K562 (cell line): ENCODE measurements at regions not wholly inside any gene's neighbourhood (a gene's known extent, or its start where the extent isn't known, plus 50 kb on each side); places are given as distances from the start of the nearest gene placed in this dataset.

Experiments used
- ATF3 ChIP-seq, 2 experiments: fragments of 450-650 bp in 1 of 2; sonication (generic) in 1 of 2; formaldehyde crosslinking in 1 of 2; IDR thresholded peaks in 1 of 2; conservative IDR thresholded peaks in 1 of 2; 2 replicates each; pipeline versions ENCODE4 v1.6.1 to v1.8.1; 2016 to 2023; ENCODE audit warnings: mild to moderate bottlenecking in 2 of 2, moderate library complexity in 2 of 2, inconsistent platforms in 1 of 2, missing genetic modification reagents in 1 of 2
- CTCF ChIP-seq, 3 experiments: IDR thresholded peaks in 2 of 3; conservative IDR thresholded peaks in 1 of 3; 2 replicates each; pipeline ENCODE4 v1.5.1; 2011 to 2012; ENCODE audit warnings: low read length in 3 of 3, mild to moderate bottlenecking in 3 of 3, control low read depth in 2 of 3, improper control_type of control experiment in 1 of 3, inconsistent platforms in 1 of 3, low read depth in 1 of 3, mixed read lengths in 1 of 3, moderate library complexity in 1 of 3; ENCODE audit not compliant: insufficient read depth in 2 of 3
- DEAF1 ChIP-seq: fragments of 450-650 bp; formaldehyde crosslinking; IDR thresholded peaks from 2 replicates; pipeline ENCODE4 v1.4.0; 2020; ENCODE audit warnings: mild to moderate bottlenecking, moderate library complexity
- EGR1 ChIP-seq: fragments of 450-650 bp; conservative IDR thresholded peaks from 2 replicates; pipeline ENCODE4 v1.6.1; 2017; ENCODE audit warnings: mild to moderate bottlenecking
- ESRRA ChIP-seq: fragments of 450-650 bp; IDR thresholded peaks from 2 replicates; pipeline ENCODE4 v1.6.1; 2014; ENCODE audit warnings: low read depth, mild to moderate bottlenecking, moderate library complexity, borderline replicate concordance
- FOXP1 ChIP-seq: sonication (generic); formaldehyde crosslinking; IDR thresholded peaks from 2 replicates; pipeline ENCODE4 v1.8.0; 2022; ENCODE audit warnings: mild to moderate bottlenecking, missing genetic modification reagents
- POLR3A ChIP-seq: IDR thresholded peaks from 2 replicates; pipeline ENCODE4 v1.6.1; 2011; ENCODE audit warnings: borderline replicate concordance, mild to moderate bottlenecking, moderate library complexity; ENCODE audit not compliant: insufficient read length, insufficient read depth; ENCODE audit errors: extremely low read depth
- ZHX1 ChIP-seq: fragments of 150-350 bp; conservative IDR thresholded peaks from 2 replicates; pipeline ENCODE4 v1.6.1; 2014; ENCODE audit warnings: low read length
- ZNF12 ChIP-seq: sonication (generic); formaldehyde crosslinking; IDR thresholded peaks from 2 replicates; pipeline ENCODE4 v1.4.0; 2020; ENCODE audit warnings: mild to moderate bottlenecking, missing genetic modification reagents
- ZNF407 ChIP-seq: fragments of 450-650 bp; IDR thresholded peaks from 2 replicates; pipeline ENCODE4 v1.6.1; 2016; ENCODE audit warnings: low read depth

- TF ChIP-seq EGR1 (no peak), POLR3A (no peak), CTCF (IDR thresholded peaks at IDR 0.05 in 2 of 3, conservative IDR thresholded peaks at IDR 0.05 in 1 of 3; ENCODE audit: insufficient read depth in 2 of 3, low read depth in 1 of 3, low read length in 3 of 3) (no peak), ZNF407 (no peak), ZHX1 (no peak), ESRRA (no peak), FOXP1 (CRISPR knock-in tag) (no peak), ZNF12 (CRISPR knock-in tag) (no peak), DEAF1 (no peak), ATF3 (IDR thresholded peaks at IDR 0.05) (no peak), ATF3 (CRISPR knock-in tag; conservative IDR thresholded peaks at IDR 0.05) (no peak)
Observed at GRCh38 chr16:5347561-5347960, 250.0 kb upstream of the EEF2KMT start.
